GM13976 (cell line): ENCODE measurements at regions not wholly inside any gene's neighbourhood (a gene's known extent, or its start where the extent isn't known, plus 50 kb on each side); places are given as distances from the start of the nearest gene placed in this dataset.

Experiments used
- DNase-seq: peaks from one replicate; pipeline ENCODE4 v3.0.0; 2012; ENCODE audit warnings: low spot score
- CTCF ChIP-seq: IDR thresholded peaks from 2 replicates; pipeline ENCODE4 v1.5.1; 2012; ENCODE audit warnings: borderline replicate concordance, mild to moderate bottlenecking; ENCODE audit not compliant: insufficient read depth; ENCODE audit errors: extremely low read depth, missing control alignments, control extremely low read depth
- in situ Hi-C: fragments of 300-500 bp; cut with MboI; formaldehyde crosslinking; loops from one replicate; pipeline ENCODE4 v1.12.0; 2022; ENCODE audit warnings: low sequenced_read_pairs, mixed read lengths, inconsistent platforms; ENCODE audit not compliant: unreplicated experiment

- no peak for DNase-seq
- no peak for TF ChIP-seq CTCF
- in situ Hi-C loops, result no loop called here
Measured at GRCh38 chr2:60091266-60091665, 462.2 kb downstream of the BCL11A start.

DNA sequence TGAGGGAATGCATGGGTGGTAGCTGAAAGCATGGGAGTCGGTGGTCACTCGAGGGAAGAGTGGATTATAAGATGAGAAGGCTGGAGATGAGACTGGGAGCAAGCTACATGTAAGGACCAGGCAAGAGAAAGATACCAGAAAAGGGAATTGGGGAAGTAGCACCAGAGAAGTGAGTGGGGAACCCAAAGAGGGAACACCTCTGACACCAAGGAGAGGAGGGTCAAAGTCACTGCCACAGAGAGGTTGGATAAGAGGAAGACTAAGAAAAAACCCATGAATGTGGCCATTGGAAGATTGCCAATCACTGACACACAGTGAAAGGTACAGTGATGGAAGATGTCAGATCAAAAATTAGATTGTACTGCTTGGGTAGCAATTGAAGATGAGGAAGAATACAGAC lies 473.9 kb downstream of the BCL11A start:
- TF ChIP-seq CTCF, result no peak
- in situ Hi-C loops, result no loop called here
- DNase-seq, result no peak

GRCh38 chr2:60075048-60075447 lies 478.4 kb downstream of the BCL11A start:
- DNase-seq, result no peak
- in situ Hi-C loops, result no loop called here
- no peak for TF ChIP-seq CTCF

- DNase-seq, result no peak
- in situ Hi-C loops, result no loop called here
- TF ChIP-seq CTCF, result no peak
Measured at GRCh38 chr2:60073201-60073600, 480.3 kb downstream of the BCL11A start.

DNA sequence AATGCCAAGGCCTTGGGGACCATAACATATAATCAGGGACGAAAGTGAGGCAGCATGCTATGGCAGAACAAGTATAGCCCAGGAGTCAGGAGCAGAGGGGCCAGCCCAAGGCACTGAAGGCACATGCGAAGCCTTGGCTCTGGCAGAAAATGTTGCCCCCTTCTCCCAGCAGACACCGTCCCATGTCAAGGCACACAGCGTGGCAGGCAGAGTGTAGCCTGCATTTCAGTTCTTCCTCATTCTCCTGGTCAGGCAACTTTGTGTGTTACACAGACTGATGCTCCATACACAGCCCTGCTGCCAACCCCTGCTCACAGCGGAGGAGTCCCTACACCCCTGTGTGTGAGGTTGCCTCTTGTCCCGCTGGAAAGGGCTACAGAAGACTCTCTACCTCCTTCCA lies 480.8 kb downstream of the BCL11A start:
- DNase-seq, result no peak
- no peak for TF ChIP-seq CTCF
- in situ Hi-C loops, result no loop called here

GRCh38 chr2:60071490-60071831 lies 482.0 kb downstream of the BCL11A start:
- DNase-seq, result no peak
- TF ChIP-seq CTCF, result no peak
- in situ Hi-C loops, result no loop called here
